ENCODE measurements at regions not wholly inside any gene's neighbourhood (a gene's known extent, or its start where the extent isn't known, plus 50 kb on each side); places are given as distances from the start of the nearest gene placed in this dataset.
"Not testable (repeated sequence)": the region's sequence is repeated elsewhere in the genome, so short reads cannot be mapped to it uniquely, and the experiment has no call there.

DNA sequence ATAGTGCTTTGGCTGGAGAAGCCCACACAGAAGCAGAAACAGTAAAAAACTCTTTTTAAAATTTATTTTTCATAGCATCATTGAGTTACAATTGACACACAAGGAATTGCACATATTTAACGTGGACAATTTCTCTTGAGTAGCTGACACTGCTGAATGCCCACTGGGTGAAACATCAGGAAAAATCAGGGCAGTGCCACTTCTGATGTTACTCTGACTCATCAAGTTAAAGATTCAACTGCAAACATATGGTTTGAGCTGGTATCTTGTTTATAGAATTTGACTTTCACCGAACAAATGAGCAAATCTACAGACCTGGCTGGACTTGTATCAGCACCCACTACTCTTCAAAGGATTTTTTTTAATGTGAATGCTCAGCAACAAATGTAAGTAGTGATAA lies 66.3 kb upstream of the CTSV start:
- not testable (repeated sequence) for DNase-seq (ENCODE audit: low read depth in 1 of 2, low spot score in 1 of 2)

DNA sequence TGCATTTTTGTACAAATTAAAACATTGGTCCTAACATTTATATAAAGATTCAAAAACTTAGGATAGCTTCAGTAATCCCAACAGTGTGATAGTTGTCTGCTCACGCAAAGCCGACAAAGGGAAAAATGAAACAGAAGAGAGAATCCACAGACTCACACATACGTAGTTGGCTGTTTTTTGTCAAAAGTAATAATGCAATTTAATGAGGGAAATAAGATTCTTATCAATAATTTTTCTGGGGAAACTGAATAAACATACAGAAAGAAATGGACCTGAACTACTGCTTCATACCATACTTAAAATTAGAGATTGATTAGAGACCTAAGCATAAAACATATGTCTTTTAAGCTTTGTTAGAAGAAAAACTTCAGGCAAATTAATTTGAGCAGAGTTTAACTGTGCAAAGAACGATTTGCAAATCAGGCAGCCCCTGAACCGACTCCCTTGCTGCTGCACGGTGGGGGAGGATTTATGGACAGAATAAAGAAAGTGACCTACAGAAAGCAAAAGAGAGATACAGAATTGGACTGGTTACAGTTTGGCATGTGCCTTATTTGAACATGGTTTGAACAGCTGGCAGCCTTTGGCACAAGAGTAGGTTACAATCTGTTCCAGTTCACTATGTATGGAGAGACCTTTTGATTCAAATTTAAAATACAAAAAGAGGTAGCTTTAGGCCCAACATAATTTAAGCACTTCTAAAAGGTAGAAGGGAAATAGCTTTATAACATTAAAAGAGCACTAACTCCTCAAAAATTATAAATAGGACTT lies 64.9 kb upstream of the CTSV start:
- DNase-seq (ENCODE audit: low read depth in 1 of 2, low spot score in 1 of 2), result not testable (repeated sequence)

DNA sequence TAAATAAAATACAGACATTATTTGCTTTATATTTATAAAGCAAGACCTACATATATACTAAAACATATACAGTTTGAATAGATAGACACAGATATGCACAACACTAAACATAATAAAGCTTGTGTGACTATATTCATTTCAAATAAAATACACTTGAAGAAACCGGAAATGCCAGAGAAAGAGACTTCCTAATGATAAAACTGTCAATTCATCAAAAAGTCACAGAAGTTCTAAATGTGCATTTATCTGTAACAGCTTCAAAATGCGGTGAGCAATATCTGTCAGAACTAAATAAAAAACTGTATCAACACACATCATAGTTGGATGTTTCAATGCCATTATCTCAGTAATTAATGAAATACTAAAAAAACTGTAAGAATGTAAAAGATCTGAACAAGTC lies 60.6 kb upstream of the CTSV start:
- DNase-seq (ENCODE audit: low read depth in 1 of 2, low spot score in 1 of 2), result not testable (repeated sequence)

DNA sequence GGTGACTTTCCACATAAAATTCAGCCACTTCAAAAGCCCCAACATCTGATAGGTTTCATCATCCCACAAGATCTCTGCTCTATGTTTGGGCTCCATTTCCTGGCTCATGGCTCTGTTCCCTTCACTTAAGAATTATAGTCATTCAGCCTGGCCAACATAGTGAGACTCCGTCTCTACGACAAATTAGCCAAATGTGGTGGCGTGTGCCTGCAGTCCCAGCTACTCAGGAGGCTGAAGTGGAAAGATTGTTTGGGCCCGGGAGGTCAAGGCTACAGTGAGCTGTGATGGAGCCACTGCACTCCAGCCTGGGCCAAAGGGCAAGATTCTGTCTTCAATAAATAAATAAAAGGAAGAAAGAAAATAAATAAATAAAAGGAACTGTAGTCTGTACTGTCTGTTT lies 57.9 kb upstream of the CTSV start:
- no peak for DNase-seq (ENCODE audit: low read depth in 1 of 2, low spot score in 1 of 2)

DNA sequence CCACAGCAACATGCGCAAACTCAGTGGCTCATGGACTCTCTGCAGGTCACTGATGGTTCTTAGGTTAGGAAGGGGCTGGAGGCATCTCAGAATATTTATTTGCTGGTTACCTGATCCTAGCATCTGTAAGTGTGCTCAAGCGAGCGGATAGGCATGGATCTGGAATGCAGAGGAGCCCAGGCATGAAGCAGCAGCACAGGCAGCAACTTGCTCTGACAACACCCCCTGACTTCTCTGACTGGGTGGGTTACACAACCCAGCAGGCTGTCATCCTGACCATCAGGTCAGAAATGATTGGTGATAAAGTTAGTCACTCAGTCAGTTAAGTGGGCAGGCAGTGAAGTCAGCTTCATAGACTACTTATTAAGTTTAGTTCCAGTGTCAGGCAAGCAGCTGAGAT lies 50.4 kb upstream of the CTSV start:
- DNase-seq (ENCODE audit: low read depth in 1 of 2, low spot score in 1 of 2), result not testable (repeated sequence)

Data from activated T-helper 1 cell treated with anti-CD3 and anti-CD28 coated beads, Interleukin-2, amount 50 U/mL, for 16 hours (primary cell).